Activated T-cell treated with anti-CD3 and anti-CD28 coated beads, Interleukin-2, amount 50 U/mL, for 4 hours (primary cell): ENCODE measurements at regions not wholly inside any gene's neighbourhood (a gene's known extent, or its start where the extent isn't known, plus 50 kb on each side); places are given as distances from the start of the nearest gene placed in this dataset.

Experiments used
- ATAC-seq, 2 donors: fragments of 200-7000 bp; cut with Tn5 transposase; one replicate each; pipeline ENCODE4 v1.10.0; 2021
- DNase-seq: peaks from one replicate; pipeline ENCODE4 v3.0.0-alpha.2; 2020
- H3K27me3 Mint-ChIP-seq: one replicate; pipeline ENCODE4 v1.8.0; 2021; ENCODE audit warnings: low read depth, mixed read lengths
- H3K36me3 Mint-ChIP-seq: one replicate; pipeline ENCODE4 v1.8.0; 2022; ENCODE audit warnings: mixed read lengths; ENCODE audit not compliant: insufficient read depth
- H3K4me1 Mint-ChIP-seq: one replicate; pipeline ENCODE4 v1.8.0; 2021; ENCODE audit warnings: low read depth, mixed read lengths
- H3K4me3 Mint-ChIP-seq: one replicate; pipeline ENCODE4 v1.8.0; 2021; ENCODE audit warnings: mild to moderate bottlenecking, moderate library complexity, mixed read lengths
- H3K9me3 Mint-ChIP-seq: one replicate; pipeline ENCODE4 v1.8.0; 2021; ENCODE audit warnings: mixed read lengths

DNA sequence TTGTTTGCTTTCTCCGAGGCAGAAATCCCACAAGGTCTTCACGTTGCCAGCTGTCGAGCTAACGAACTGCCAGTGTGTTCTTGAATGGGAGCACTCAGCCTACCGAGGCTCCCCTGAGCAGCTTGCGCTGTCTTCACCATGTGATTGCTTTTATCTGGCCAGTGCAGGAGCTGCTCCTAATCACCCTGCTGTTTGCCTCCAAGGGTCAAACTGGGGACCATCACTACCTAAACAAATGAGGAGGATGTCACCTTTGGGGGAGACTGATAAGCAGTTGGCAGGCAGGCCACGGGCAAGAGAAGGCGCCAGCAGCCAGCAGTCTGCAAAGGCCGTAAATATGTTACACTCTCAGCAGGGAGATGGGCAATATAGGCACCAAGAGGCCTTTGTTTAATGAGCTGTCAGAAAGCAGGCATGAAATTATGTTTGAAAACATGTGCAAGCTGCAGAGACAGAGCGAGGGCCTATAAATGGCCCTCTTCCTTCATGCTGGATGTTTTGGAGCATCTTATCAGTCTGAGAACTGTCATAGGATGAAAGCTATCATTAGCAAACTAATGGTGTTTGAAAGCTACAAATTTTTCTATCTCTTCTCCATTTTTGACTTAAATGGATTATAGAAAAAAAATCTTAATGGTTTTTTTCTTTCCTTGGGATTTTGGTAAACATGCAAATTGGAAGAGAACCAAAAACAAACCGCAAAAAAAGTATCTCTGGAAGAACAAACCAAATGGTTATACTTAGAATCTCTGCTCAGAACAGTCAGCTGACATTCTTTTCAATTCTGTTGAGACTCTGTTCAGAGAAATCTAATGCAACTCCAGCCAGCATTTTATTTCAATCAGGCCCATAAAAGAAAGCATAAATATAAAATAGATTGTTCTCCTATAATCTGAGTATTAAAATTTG, 267.3 kb upstream of the NPVF start:
- DNase-seq (no peak), ATAC-seq (no peak)
- Mint-ChIP-seq H3K4me3 (no peak overlapping the region), H3K4me1 (peaks cover 8% of the 10 kb centered on the region), H3K36me3 (no peaks in the 10 kb centered on the region), H3K27me3 (no peaks in the 10 kb centered on the region), H3K9me3 (no peaks in the 10 kb centered on the region)

DNA sequence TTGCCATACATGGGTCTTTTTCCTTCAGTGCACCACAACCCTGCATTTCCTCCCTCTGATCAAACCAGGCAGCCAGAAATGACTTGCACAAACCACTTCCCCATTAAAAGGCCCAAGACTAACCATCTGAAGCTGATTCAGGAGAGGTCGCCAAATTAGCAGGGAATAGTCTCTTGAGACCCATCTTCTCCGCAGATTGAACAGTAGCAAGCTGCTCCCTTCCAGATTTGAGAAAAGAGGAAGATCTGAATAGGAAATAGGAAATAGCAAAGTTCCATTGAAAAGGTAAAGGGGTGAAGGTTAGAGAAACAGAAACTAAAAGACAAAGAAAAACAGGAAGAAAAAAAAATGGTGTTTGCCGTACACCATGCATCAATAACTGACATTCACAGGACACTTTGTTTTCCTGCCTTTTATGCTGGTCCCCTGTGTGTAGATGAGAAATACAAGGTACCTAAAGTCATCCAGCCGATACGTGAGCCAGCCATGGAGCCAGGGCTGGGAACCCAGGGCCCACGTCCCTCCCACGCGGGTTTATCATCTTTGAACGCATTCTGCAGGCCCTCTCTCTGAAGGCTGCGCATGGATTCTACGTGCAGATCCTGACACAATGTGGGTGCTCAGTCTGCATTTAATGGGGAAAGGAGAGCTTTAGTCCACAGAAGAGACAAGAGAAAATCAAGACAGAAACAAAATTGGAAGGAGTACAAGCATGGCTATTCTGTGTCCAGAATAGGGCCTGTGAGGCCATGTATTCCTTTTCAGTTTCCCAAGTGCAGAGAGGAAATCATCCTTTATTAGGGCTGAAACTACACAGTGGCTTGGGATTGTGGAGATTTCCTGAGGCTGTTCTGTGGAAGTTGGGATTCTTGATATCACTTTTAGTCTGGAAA, 268.4 kb upstream of the NPVF start:
- H3K9me3 Mint-ChIP-seq = no peaks in the 10 kb centered on the region
- H3K4me3 Mint-ChIP-seq = peak overlapping the region; percentile 67
- no peak for DNase-seq

DNA sequence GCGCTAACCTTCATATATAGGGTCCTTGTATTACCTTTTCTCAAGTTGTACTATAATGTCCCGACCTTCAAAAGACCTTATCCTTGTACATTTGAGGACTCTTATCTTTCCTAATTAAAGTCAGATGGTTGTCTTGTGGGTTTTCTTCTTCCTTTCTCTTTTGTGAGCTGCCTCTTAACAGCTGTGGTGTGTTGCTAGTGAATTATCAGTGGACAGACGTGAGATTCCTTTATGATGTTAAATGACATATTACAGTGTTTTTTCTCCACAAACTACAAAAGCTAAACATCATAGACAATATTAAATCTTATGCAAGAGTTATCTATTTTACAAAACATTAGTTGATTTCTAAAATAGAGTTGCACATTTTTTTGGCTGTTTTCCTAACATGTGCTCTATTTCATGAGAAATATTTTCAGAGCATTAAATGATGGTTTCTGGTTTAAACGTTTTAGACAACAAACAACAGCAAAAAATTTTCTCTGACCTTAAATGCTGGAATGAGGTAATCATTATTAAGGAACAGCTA, 272.2 kb upstream of the NPVF start:
- DNase-seq (no peak), ATAC-seq (no peak)
- Mint-ChIP-seq H3K9me3 (no peaks in the 10 kb centered on the region), H3K4me3 (no peak overlapping the region), H3K36me3 (no peaks in the 10 kb centered on the region), H3K4me1 (peaks cover 8% of the 10 kb centered on the region), H3K27me3 (peaks cover 2% of the 10 kb centered on the region)

More for the DNA sequence above, 268.4 kb upstream of the NPVF start:
- Mint-ChIP-seq H3K27me3 (no peaks in the 10 kb centered on the region), H3K4me1 (peaks cover 8% of the 10 kb centered on the region), H3K36me3 (no peaks in the 10 kb centered on the region)
- ATAC-seq = peak in 1 of 2 donors; percentile 40

DNA sequence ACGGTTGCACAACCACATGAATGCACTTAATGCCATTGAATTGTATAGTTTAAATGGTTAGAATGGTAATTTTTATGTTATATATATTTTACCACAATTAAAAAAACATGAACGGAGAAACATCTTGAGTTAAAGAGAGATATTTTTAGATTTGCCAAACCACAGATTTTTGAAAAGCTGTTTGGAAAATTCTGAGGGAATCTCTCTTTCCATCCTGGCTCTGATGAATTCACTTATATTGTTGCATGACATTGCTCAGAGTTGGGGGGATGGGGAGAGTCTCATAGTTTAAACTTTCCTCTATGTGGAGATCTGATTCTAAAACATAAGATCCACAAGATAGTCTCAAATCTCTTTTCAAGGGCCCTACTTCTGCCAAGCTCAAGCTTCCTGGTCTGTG, 275.0 kb upstream of the NPVF start:
- Mint-ChIP-seq H3K4me1 (no peaks in the 10 kb centered on the region), H3K9me3 (peaks cover 3% of the 10 kb centered on the region), H3K27me3 (peaks cover 2% of the 10 kb centered on the region), H3K36me3 (no peaks in the 10 kb centered on the region), H3K4me3 (no peak overlapping the region)
- DNase-seq (no peak), ATAC-seq (no peak)

DNA sequence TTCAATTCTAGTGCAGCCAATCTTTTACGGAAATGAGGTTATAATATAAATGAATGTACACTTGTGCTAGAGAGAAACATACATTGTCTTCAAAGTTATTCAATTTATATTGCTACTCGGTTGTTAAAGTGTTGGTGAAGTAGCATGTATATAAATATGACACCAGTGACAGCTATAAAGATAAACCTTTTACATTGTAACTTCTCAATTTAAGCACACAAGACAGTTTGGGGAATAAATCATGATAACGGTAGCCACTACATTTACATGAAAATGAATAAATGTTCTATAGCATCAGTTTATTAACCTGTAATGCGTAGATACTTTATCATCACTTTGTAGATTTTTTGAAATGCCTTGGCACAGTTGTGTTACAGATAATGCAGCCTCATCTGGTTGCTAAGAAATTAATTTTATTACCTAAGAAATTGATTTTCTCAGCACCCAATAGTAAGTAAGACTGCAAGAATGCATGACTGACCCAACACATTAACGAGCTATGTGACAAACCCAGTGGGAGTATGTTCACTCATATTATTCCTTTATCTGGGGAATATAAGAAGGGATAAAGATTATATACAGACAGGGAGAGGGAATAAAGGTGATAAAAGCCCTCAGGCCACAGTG, 283.9 kb upstream of the NPVF start:
- H3K4me1 Mint-ChIP-seq = no peaks in the 10 kb centered on the region
- H3K4me3 Mint-ChIP-seq = no peak overlapping the region
- no peaks in the 10 kb centered on the region for H3K27me3 Mint-ChIP-seq
- ATAC-seq = no peak
- no peaks in the 10 kb centered on the region for H3K36me3 Mint-ChIP-seq
- DNase-seq = no peak
- H3K9me3 Mint-ChIP-seq = peaks cover 10% of the 10 kb centered on the region

DNA sequence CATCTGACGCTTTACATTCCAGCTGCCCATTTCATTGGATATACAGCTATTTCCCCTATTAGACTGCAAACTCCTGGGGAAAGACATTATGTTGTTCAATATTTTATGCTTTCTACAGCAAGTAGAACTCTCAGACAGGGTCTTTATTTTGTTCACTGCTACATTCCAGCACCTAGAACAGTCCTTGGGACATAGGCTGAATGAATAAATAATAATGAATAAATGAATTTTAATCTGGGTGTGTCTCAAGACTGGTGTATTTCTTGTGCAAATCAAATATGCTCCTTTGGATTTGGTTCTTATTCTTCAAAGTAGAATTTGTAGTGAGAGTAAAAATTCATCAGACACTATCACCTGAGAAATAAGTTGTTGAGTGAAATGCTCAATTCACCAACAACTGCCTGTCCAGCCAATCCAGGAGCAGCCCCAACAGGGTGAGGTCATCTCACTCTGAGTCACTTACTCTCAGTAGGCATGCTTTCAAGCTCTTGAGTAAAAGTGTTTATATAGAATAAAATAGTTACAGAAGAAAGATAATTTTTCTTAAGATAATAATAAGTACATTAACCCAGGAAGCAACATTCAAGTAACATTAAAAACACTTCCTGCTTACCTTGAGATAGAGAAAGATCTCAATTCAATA, 287.5 kb upstream of the NPVF start:
- no peak overlapping the region for H3K4me3 Mint-ChIP-seq
- no peak for ATAC-seq
- no peaks in the 10 kb centered on the region for H3K36me3 Mint-ChIP-seq
- no peak for DNase-seq
- peaks cover 2% of the 10 kb centered on the region for H3K27me3 Mint-ChIP-seq
- no peaks in the 10 kb centered on the region for H3K9me3 Mint-ChIP-seq
- H3K4me1 Mint-ChIP-seq = peaks cover 13% of the 10 kb centered on the region

DNA sequence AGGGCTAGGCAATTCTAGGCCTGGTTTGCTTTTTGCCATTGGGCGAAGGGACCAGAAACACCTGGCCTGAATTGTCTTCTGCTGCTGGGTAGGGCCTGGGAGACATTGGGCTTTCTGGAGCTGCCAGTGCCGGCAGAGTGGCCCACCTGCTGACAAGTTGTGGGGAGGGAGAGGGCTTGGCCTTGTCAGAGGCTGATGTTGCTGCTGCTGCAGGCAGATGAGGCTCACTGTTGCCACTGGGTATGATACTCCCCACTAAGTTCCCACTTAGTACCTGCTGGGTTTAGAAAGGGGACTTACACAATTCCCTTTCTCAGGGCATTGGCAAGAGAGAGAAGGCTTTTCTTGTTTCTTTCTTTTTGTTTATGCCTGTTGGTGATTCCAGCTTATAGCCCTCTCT, 289.6 kb upstream of the NPVF start:
- Mint-ChIP-seq H3K9me3 (no peaks in the 10 kb centered on the region), H3K4me3 (no peak overlapping the region), H3K27me3 (peaks cover 2% of the 10 kb centered on the region), H3K36me3 (no peaks in the 10 kb centered on the region), H3K4me1 (peaks cover 30% of the 10 kb centered on the region)
- no peak for DNase-seq
- no peak for ATAC-seq

DNA sequence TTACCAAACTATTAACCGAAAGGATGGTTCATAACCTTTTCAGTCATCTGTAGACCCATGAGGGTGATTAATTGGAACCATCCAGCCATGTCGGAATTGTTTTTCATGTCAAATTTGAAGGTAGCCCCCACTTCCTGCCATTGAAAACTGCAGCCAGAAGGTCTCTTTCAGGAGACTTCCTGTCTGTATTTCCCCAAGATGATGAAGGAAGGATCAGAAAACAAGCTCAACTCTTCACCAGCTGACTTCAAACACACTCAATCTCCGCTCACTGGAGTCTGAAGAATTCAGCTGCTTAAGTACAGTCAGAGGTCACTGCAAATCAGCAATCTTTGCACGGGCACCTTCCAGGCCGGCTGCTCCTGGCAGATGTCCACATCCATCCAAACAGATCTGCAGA, 291.7 kb upstream of the NPVF start:
- peaks cover 34% of the 10 kb centered on the region for H3K4me1 Mint-ChIP-seq
- no peaks in the 10 kb centered on the region for H3K36me3 Mint-ChIP-seq
- no peaks in the 10 kb centered on the region for H3K9me3 Mint-ChIP-seq
- H3K4me3 Mint-ChIP-seq = no peak overlapping the region
- DNase-seq (no peak), ATAC-seq (no peak)
- peaks cover 4% of the 10 kb centered on the region for H3K27me3 Mint-ChIP-seq

DNA sequence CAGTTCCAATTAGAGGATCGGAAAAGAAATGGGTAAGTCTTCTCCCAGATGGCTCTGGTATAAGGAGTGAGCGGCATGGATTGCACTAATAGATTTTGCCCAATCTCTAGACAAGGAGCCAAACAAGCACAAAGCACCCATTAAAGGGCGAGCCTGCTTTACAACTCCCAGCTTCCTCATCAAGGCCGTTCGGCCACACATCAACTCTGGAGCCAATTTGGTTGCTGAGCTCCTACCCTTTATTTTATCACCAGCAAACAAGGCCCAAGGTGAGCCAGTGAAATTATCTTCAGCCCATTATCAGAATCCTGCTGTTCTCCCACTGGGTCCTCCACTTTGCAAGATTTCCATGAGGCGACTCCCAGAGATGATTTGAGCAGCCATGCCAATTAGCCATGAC, 292.2 kb upstream of the NPVF start:
- Mint-ChIP-seq H3K9me3 (no peaks in the 10 kb centered on the region), H3K36me3 (no peaks in the 10 kb centered on the region), H3K4me3 (no peak overlapping the region), H3K4me1 (peaks cover 34% of the 10 kb centered on the region), H3K27me3 (peaks cover 5% of the 10 kb centered on the region)
- ATAC-seq (no peak), DNase-seq (no peak)

DNA sequence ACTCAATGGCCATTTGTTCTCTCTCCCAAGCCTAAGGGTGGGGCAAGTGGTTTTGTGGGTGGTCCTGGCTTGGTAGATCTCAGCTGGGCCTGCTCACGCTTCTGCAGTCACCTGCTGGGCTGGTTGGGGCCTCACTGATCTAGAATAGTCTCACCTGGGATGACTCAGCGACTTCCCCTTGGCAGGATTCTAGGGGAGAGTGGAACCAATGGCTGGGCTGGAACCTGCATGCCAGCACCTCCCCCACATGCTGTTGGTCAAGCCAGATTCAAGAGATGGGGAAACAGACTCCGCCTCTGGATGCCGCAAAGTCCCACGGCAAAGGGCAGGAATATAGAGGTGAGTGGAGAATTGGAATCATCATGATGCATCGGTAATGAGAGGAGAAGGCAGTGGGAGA, 292.9 kb upstream of the NPVF start:
- H3K4me1 Mint-ChIP-seq = peaks cover 34% of the 10 kb centered on the region

DNA sequence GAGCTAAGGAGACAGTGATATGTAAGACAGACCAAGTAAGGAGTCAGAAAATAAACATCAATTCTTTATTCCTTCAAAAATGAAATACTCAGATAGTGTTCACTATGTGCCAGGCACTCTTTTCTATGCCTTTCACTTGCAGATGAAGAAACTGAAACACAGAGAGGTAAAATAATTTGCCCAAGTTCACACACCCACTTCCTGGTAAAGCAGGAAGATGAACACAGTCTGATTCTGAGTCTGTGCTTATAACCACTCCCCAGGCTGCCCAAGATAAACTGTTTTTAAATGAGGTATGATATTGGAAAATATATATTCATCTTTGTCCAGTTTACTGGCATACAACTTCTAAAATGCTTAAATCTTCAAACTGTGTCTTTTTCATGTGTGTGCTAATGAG, 294.4 kb upstream of the NPVF start:
- ATAC-seq (no peak), DNase-seq (no peak)
- peaks cover 34% of the 10 kb centered on the region for H3K4me1 Mint-ChIP-seq
- H3K4me3 Mint-ChIP-seq = no peak overlapping the region
- peaks cover 10% of the 10 kb centered on the region for H3K27me3 Mint-ChIP-seq
- H3K36me3 Mint-ChIP-seq = no peaks in the 10 kb centered on the region
- H3K9me3 Mint-ChIP-seq = no peaks in the 10 kb centered on the region

More for the DNA sequence above, 292.9 kb upstream of the NPVF start:
- Mint-ChIP-seq H3K4me3 (no peak overlapping the region), H3K9me3 (no peaks in the 10 kb centered on the region), H3K36me3 (no peaks in the 10 kb centered on the region), H3K27me3 (peaks cover 10% of the 10 kb centered on the region)
- DNase-seq (no peak), ATAC-seq (no peak)

DNA sequence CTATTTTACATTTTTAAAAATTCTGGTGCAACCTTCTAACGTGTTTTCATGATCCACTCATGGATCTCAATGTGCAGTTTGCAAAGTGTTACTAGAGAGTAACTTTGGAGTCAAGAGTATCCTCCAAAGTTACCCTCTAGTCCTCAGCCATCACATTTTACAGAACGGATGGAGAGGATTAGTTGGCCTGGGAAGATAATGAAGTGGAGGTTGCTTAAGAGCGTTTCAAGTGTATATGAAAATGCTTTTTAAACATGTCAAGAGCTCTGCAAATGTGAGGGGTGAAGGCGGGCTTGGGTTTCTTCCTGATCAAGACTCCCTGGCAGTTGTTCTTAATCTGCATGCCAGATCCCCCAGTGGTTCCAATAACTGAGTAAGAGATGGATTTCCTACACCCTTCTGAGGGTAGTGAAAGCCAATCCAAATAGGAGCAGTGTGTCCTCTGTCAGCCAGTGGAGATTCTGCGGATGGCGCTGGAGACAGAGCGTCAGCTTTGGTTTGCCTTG, 299.4 kb upstream of the NPVF start:
- H3K27me3 Mint-ChIP-seq = peaks cover 8% of the 10 kb centered on the region
- ATAC-seq = no peak
- H3K4me1 Mint-ChIP-seq = peaks cover 6% of the 10 kb centered on the region
- no peak overlapping the region for H3K4me3 Mint-ChIP-seq
- H3K36me3 Mint-ChIP-seq = no peaks in the 10 kb centered on the region
- DNase-seq = no peak
- no peaks in the 10 kb centered on the region for H3K9me3 Mint-ChIP-seq

DNA sequence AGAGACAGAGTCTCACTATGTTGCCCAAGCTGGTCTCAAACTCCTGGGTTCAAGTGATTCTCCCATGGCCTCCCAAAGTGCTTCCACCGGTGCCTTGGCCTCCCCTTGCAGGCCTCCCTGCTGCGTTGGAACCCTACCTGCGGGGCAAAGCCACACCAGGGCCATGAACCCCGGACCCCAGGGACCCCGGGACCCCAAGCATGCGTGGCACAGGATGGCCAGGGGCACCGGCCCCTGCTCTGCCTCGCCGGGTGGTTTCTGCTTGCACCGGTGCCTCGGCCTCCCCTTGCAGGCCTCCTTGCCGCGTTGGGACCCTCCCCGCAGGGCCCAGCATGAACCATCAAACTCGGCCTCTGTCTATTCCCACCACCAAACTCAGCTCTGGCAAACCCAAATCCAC, 301.0 kb upstream of the NPVF start:
- Mint-ChIP-seq H3K4me3 (no peak overlapping the region), H3K36me3 (no peaks in the 10 kb centered on the region), H3K4me1 (no peaks in the 10 kb centered on the region), H3K27me3 (peaks cover 6% of the 10 kb centered on the region), H3K9me3 (no peaks in the 10 kb centered on the region)
- no peak for ATAC-seq
- DNase-seq = no peak

DNA sequence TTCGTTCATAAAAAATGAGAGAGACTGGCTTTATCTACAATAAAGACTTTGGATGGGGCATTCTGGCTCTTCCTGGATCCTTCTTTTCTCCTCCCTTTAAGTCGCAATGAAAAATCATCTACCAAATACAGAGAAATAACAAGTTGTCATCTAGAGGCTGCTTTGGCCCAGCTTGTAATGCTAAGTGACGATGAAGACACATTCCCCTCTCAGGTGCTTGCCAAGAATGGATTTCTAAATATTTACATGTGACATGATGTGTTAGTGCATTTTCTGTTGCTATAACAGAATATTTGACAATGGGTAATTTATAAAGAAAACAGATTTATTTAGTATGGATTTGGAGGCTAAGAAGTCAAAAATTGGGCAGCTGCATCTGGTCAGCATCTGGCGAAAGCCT, 308.6 kb upstream of the NPVF start:
- ATAC-seq = no peak
- Mint-ChIP-seq H3K36me3 (no peaks in the 10 kb centered on the region), H3K4me1 (peaks cover 2% of the 10 kb centered on the region), H3K27me3 (peaks cover 3% of the 10 kb centered on the region), H3K9me3 (no peaks in the 10 kb centered on the region), H3K4me3 (no peak overlapping the region)
- no peak for DNase-seq
